ENCODE measurements at regions not wholly inside any gene's neighbourhood (a gene's known extent, or its start where the extent isn't known, plus 50 kb on each side); places are given as distances from the start of the nearest gene placed in this dataset.

- FAIRE-seq (no peak), ATAC-seq (no peak), DNase-seq (ENCODE audit: low read depth in 1 of 2, low spot score in 1 of 2) (no peak)
- Histone ChIP-seq H3K4me3 (no peak overlapping the region), H3K9me3 (no peaks in the 10 kb centered on the region), H3K27ac (no peak overlapping the region), H3K4me1 (no peaks in the 10 kb centered on the region), H3K4me2 (no peak overlapping the region)
- ChIA-PET CTCF (no interaction called here), POLR2A (no interaction called here)
- TF ChIP-seq USF2 (IDR thresholded peaks at IDR 0.05) (no peak), TFCP2L1 (CRISPR knock-in tag; IDR thresholded peaks at IDR 0.05) (no peak), BCL3 (IDR thresholded peaks at IDR 0.05) (no peak), CTCF (IDR thresholded peaks at IDR 0.05) (no peak), REST (IDR thresholded peaks at IDR 0.05) (no peak), NPAS2 (CRISPR knock-in tag; IDR thresholded peaks at IDR 0.05; ENCODE audit: borderline replicate concordance) (no peak), NFE2L2 (conservative IDR thresholded peaks at IDR 0.05; ENCODE audit: low read length) (no peak), NR3C1 (IDR thresholded peaks at IDR 0.05) (no peak), RFX5 (IDR thresholded peaks at IDR 0.05) (no peak), RAD21 (conservative IDR thresholded peaks at IDR 0.05 in 1 of 2, IDR thresholded peaks at IDR 0.05 in 1 of 2) (no peak), MAFK (IDR thresholded peaks at IDR 0.05; ENCODE audit: partially characterized antibody) (no peak), JUNB (IDR thresholded peaks at IDR 0.05) (no peak), PHF8 (IDR thresholded peaks at IDR 0.05; ENCODE audit: borderline replicate concordance, low read depth) (no peak), PBX3 (IDR thresholded peaks at IDR 0.05) (no peak), HMGXB4 (CRISPR knock-in tag; IDR thresholded peaks at IDR 0.05; ENCODE audit: borderline replicate concordance) (no peak), HEYL (CRISPR knock-in tag; IDR thresholded peaks at IDR 0.05) (no peak)
- 35% methylated on average over 7 of the region's 7 CpGs for WGBS (ENCODE audit: missing lambda C conversion rate)
Observed at GRCh38 chr14:43872752-43873655, 634.1 kb downstream of the FSCB start.
